ENCODE measurements at regions not wholly inside any gene's neighbourhood (a gene's known extent, or its start where the extent isn't known, plus 50 kb on each side); places are given as distances from the start of the nearest gene placed in this dataset.

DNA sequence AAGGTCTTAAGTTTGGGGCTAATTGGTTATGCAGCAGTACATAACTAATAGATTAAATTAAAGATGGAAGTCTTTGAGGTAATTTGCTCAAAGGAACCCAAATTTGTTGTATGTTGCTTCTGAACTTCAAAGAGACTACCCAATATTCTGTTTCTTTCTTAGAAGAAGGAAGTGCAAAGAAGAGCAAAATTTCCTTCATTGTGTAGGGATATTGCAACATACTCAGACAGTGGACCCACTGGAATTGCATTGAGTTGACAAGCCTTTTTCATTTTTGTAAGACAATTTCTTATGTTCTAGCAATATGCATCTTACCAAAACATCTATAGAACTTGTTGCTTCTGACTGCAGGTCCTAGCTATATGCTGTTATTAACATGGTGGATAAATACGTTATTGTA, 527.8 kb downstream of the SH2D4B start:
- TF ChIP-seq POLR2A (IDR thresholded peaks at IDR 0.05; ENCODE audit: low read depth, low read length) = no peak
- no peak for TF ChIP-seq POLR2AphosphoS5 (IDR thresholded peaks at IDR 0.05; ENCODE audit: low read depth, low read length)
- no peak for TF ChIP-seq TAF1 (IDR thresholded peaks at IDR 0.05; ENCODE audit: low read depth, low read length)
- no peak for TF ChIP-seq SPI1 (IDR thresholded peaks at IDR 0.05; ENCODE audit: low read depth, low read length)
- TF ChIP-seq POU2F2 (IDR thresholded peaks at IDR 0.05; ENCODE audit: low read depth, low read length) = no peak
- no peak for TF ChIP-seq PAX5 (IDR thresholded peaks at IDR 0.05; ENCODE audit: insufficient read depth, low read length, severe bottlenecking)

Measured in GM12891 (cell line).